OCI-LY7 (cell line): ENCODE measurements at regions not wholly inside any gene's neighbourhood (a gene's known extent, or its start where the extent isn't known, plus 50 kb on each side); places are given as distances from the start of the nearest gene placed in this dataset.

ENCODE experiments used
- BruUV-seq: library from RNA; stranded (reverse); fragments of 400-500 nt; replicated peaks from 2 replicates; lab custom pipeline; 2021; lab: Mats Ljungman, UMichigan
- CTCF ChIA-PET: fragments of 300-600 bp; sonication (Branson Sonifier 250); formaldehyde crosslinking; loops from one replicate; lab custom pipeline; 2022; ENCODE audit warnings: antibody characterized with exemption; ENCODE audit not compliant: unreplicated experiment; lab: Charles Lee
- POLR2A ChIA-PET: fragments of 300-600 bp; sonication (Branson Sonifier 250); formaldehyde crosslinking; loops from one replicate; lab custom pipeline; 2022; ENCODE audit warnings: antibody characterized with exemption; lab: Charles Lee
- DNase-seq: peaks from one replicate; pipeline ENCODE4 v3.0.0-alpha.2; 2015; ENCODE audit warnings: low spot score
- H2AFZ ChIP-seq: fragments of 200-600 bp; sonication (generic), shearing (Covaris generic); 2 replicates; pipeline ENCODE4 v1.6.1; 2014; ENCODE audit warnings: mild to moderate bottlenecking, antibody characterized with exemption, low read length, moderate library complexity
- H3K27ac ChIP-seq: fragments of 200-600 bp; sonication (generic); 2 replicates; pipeline ENCODE4 v1.5.1; 2014; ENCODE audit warnings: mixed run types, low read depth, mild to moderate bottlenecking, moderate library complexity, low read length, inconsistent platforms; ENCODE audit not compliant: poor library complexity, severe bottlenecking
- H3K36me3 ChIP-seq: fragments of 200-600 bp; sonication (generic); 2 replicates; pipeline ENCODE4 v1.6.1; 2014; ENCODE audit warnings: mild to moderate bottlenecking, antibody characterized with exemption, low read length, moderate library complexity, mixed read lengths; ENCODE audit not compliant: insufficient read depth
- H3K4me1 ChIP-seq: fragments of 200-600 bp; sonication (generic); 2 replicates; pipeline ENCODE4 v1.5.1; 2014; ENCODE audit warnings: mild to moderate bottlenecking, low read length; ENCODE audit not compliant: insufficient read depth, poor library complexity, severe bottlenecking
- H3K4me2 ChIP-seq: fragments of 200-600 bp; sonication (generic); 2 replicates; pipeline ENCODE4 v1.6.1; 2014; ENCODE audit warnings: mild to moderate bottlenecking, low read length
- H3K4me3 ChIP-seq: fragments of 200-600 bp; sonication (generic); 2 replicates; pipeline ENCODE4 v1.5.1; 2014; ENCODE audit warnings: mild to moderate bottlenecking, low read depth, low read length; ENCODE audit not compliant: poor library complexity, severe bottlenecking
- H3K79me2 ChIP-seq: fragments of 200-600 bp; sonication (generic); 2 replicates; pipeline ENCODE4 v1.6.1; 2016; ENCODE audit warnings: low read depth, mild to moderate bottlenecking, low read length, moderate library complexity, mixed read lengths; ENCODE audit not compliant: insufficient read depth
- H3K9me2 ChIP-seq: fragments of 200-600 bp; sonication (generic); 2 replicates; pipeline ENCODE4 v1.6.1; 2016; ENCODE audit warnings: mild to moderate bottlenecking, low read length, mixed read lengths; ENCODE audit not compliant: insufficient read depth
- H3K9me3 ChIP-seq: fragments of 200-600 bp; sonication (generic); 2 replicates; pipeline ENCODE4 v1.6.1; 2014; ENCODE audit warnings: mild to moderate bottlenecking, mixed run types, low read length, mixed read lengths
- H4K20me1 ChIP-seq: fragments of 200-600 bp; sonication (generic); 2 replicates; pipeline ENCODE4 v1.6.1; 2014; ENCODE audit warnings: mild to moderate bottlenecking, antibody characterized with exemption, low read length, moderate library complexity, mixed read lengths; ENCODE audit not compliant: insufficient read depth
- EZH2phosphoT487 ChIP-seq: fragments of 200-600 bp; sonication (generic); IDR thresholded peaks from 2 replicates; pipeline ENCODE4 v1.6.1; 2018; ENCODE audit warnings: low read depth, borderline replicate concordance, mild to moderate bottlenecking, mixed run types, antibody characterized with exemption, low read length, moderate library complexity, mixed read lengths
- intact Hi-C: fragments of 100-400 bp; cut with micrococcal nuclease; formaldehyde crosslinking; loops from one replicate; pipeline ENCODE4 v1.10.0; 2022; ENCODE audit not compliant: unreplicated experiment
- TF ChIP-seq, protein P1 (sequence below): fragments of 200-600 bp; sonication (generic); conservative IDR thresholded peaks from 2 replicates; pipeline ENCODE4 v1.5.1; 2014; ENCODE audit warnings: mild to moderate bottlenecking, antibody characterized with exemption, low read length, moderate library complexity, mixed read lengths

DNA sequence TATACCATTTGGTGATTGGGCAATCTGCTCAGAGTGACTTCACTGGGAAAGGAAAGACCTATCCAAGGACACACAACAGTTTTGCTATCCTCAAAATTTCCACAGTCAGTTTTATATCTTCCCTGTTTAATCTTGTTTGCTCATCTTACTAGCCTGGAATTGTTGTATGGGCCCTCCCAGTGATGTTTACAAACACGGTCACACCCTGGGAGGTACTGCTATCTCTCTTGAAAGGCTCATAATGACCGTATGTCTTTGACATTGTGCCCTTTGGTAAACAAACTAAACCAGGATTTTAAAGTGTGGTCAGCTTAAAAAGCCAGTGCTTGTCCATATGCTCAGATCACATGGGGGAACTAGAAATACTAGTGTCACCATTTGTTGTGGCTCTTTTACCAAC lies 277.0 kb downstream of the CDH2 start:
- no peak for DNase-seq
- TF ChIP-seq, protein P1, sequence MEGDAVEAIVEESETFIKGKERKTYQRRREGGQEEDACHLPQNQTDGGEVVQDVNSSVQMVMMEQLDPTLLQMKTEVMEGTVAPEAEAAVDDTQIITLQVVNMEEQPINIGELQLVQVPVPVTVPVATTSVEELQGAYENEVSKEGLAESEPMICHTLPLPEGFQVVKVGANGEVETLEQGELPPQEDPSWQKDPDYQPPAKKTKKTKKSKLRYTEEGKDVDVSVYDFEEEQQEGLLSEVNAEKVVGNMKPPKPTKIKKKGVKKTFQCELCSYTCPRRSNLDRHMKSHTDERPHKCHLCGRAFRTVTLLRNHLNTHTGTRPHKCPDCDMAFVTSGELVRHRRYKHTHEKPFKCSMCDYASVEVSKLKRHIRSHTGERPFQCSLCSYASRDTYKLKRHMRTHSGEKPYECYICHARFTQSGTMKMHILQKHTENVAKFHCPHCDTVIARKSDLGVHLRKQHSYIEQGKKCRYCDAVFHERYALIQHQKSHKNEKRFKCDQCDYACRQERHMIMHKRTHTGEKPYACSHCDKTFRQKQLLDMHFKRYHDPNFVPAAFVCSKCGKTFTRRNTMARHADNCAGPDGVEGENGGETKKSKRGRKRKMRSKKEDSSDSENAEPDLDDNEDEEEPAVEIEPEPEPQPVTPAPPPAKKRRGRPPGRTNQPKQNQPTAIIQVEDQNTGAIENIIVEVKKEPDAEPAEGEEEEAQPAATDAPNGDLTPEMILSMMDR = no peak
- TF ChIP-seq EZH2phosphoT487 = no peak
- Histone ChIP-seq H3K4me1 (no peaks in the 10 kb centered on the region), H3K4me2 (no peak overlapping the region), H3K9me3 (no peaks in the 10 kb centered on the region), H3K9me2 (no peaks in the 10 kb centered on the region), H3K27ac (no peak overlapping the region), H4K20me1 (no peaks in the 10 kb centered on the region), H2AFZ (no peak overlapping the region), H3K36me3 (no peaks in the 10 kb centered on the region), H3K79me2 (no peaks in the 10 kb centered on the region), H3K4me3 (no peak overlapping the region)
- POLR2A ChIA-PET = no interaction called here
- intact Hi-C loops = no loop called here
- no TSS peak for BruUV-seq
- CTCF ChIA-PET = no interaction called here

DNA sequence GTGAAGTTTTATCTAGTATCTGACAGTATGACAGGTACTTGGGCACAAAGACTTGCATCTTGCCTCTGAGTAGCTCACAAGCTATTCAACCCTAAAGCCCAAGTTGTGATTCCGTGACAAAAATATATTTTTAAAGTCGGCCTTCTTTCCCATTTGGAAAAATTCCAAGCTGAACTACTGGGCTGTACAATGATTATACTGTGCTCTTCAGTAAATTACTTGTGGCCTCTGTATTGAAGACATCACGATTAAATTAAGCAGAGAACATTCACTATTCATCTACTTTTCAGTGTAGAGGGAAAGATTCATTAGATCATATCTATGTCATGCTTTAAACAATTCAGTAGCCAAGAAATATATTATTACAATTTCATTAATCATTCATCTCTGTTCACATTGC lies 282.2 kb downstream of the CDH2 start:
- no peaks in the 10 kb centered on the region for H3K36me3 ChIP-seq
- H3K4me1 ChIP-seq = no peaks in the 10 kb centered on the region
- H4K20me1 ChIP-seq = no peaks in the 10 kb centered on the region
- no peak overlapping the region for H2AFZ ChIP-seq
- TF ChIP-seq, protein P1 = no peak
- TF ChIP-seq EZH2phosphoT487 = no peak
- DNase-seq = no peak
- H3K9me3 ChIP-seq = no peaks in the 10 kb centered on the region
- CTCF ChIA-PET = no interaction called here
- POLR2A ChIA-PET = no interaction called here
- no peaks in the 10 kb centered on the region for H3K9me2 ChIP-seq
- no peak overlapping the region for H3K4me2 ChIP-seq
- no peak overlapping the region for H3K4me3 ChIP-seq
- no peaks in the 10 kb centered on the region for H3K79me2 ChIP-seq
- no peak overlapping the region for H3K27ac ChIP-seq
- BruUV-seq = no TSS peak
- intact Hi-C loops = no loop called here

DNA sequence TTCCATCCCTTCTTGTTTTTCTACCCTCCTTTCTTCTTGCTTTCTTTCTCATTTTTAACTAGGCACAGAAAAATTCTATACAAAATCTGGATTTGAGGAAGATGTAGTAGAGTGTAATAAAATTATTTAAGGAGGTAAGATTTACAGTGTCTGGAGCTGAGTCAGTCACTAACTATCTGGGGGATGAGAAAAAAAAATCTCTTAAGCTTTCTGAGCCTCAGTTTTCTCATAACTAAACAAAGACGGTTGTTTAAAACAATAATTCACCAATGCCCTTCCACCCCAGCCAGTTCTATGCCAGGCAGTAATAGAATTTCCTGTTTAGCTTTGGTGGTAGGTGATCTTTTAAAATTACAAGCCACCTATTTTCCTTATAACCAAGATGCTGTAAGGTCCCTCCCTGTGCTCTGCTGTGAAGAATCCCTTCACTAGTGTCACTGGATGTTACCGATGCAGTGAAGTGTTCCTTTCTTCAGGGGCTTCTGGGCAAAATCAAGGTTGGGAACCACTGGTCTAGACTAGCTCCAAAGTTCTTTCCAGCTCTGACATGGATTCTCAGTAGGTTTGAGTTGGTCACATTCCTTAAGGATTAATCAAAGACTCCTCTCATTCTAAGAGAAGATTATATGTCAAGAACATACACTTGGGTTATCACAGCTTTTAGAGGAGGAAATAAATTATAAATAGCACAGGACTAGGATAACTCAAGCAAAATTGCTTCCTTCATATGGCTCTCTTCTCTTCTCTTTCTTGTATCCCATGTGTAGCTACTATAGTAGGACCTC lies 289.0 kb downstream of the CDH2 start:
- H3K27ac ChIP-seq = no peak overlapping the region
- intact Hi-C loops = loop anchor here (10.0 kb wide), 1 partner anchor 63 kb away; no protein-coding TSS in a partner anchor
- no peaks in the 10 kb centered on the region for H3K79me2 ChIP-seq
- H3K4me2 ChIP-seq = no peak overlapping the region
- no peaks in the 10 kb centered on the region for H4K20me1 ChIP-seq
- no peaks in the 10 kb centered on the region for H3K36me3 ChIP-seq
- no peak overlapping the region for H3K4me3 ChIP-seq
- no peaks in the 10 kb centered on the region for H3K4me1 ChIP-seq
- H3K9me2 ChIP-seq = no peaks in the 10 kb centered on the region
- no peak overlapping the region for H2AFZ ChIP-seq
- ChIA-PET POLR2A (no interaction called here), CTCF (no interaction called here)
- no peak for DNase-seq
- TF ChIP-seq EZH2phosphoT487 = no peak
- TF ChIP-seq, protein P1 = no peak
- no TSS peak for BruUV-seq
- no peaks in the 10 kb centered on the region for H3K9me3 ChIP-seq
